ENCODE measurements at regions not wholly inside any gene's neighbourhood (a gene's known extent, or its start where the extent isn't known, plus 50 kb on each side); places are given as distances from the start of the nearest gene placed in this dataset. TPM values are rescaled to one million over a fixed set of nuclear protein-coding genes. Genes with fewer than 3 reads are reported as not detected.

GRCh38 chr14:65354715-65355114 is 57.8 kb upstream of the FUT8 start:
- no peak for DNase-seq
- no peak overlapping the region for H3K4me3 Mint-ChIP-seq
- peak overlapping the region; percentile 50 for H3K27ac Mint-ChIP-seq
- H3K36me3 Mint-ChIP-seq, result peaks cover 40% of the 10 kb centered on the region
- POLR2A ChIA-PET, result interaction anchor here (0.8 kb wide), 1 partner anchor 11 kb away, joined by 7 read pairs; no protein-coding TSS in a partner anchor
- no peak for ATAC-seq (ENCODE audit: low read depth)
- peaks cover 57% of the 10 kb centered on the region for H3K4me1 Mint-ChIP-seq
- no peaks in the 10 kb centered on the region for H3K9me3 Mint-ChIP-seq
- H3K27me3 Mint-ChIP-seq, result no peaks in the 10 kb centered on the region

- Mint-ChIP-seq H3K36me3 (peaks cover 46% of the 10 kb centered on the region), H3K4me3 (peak overlapping the region; percentile 50), H3K27me3 (no peaks in the 10 kb centered on the region), H3K27ac (peak overlapping the region; percentile 60), H3K4me1 (peaks cover 52% of the 10 kb centered on the region), H3K9me3 (no peaks in the 10 kb centered on the region)
- DNase-seq (peak; percentile 38), ATAC-seq (ENCODE audit: low read depth) (peak; percentile 50)
- POLR2A ChIA-PET, result interaction anchor here (1.2 kb wide), 1 partner anchor 151 kb away, joined by 3 read pairs; no protein-coding TSS in a partner anchor
These were observed 56.1 kb upstream of the FUT8 start for GRCh38 chr14:65356327-65356836.

GRCh38 chr14:65357113-65357512 is 55.4 kb upstream of the FUT8 start:
- H3K36me3 Mint-ChIP-seq, result peaks cover 50% of the 10 kb centered on the region
- H3K27me3 Mint-ChIP-seq, result no peaks in the 10 kb centered on the region
- POLR2A ChIA-PET, result interaction anchor here (1.2 kb wide), 1 partner anchor 152 kb away, joined by 3 read pairs; no protein-coding TSS in a partner anchor
- ATAC-seq (ENCODE audit: low read depth) (no peak), DNase-seq (no peak)
- H3K4me1 Mint-ChIP-seq, result peaks cover 52% of the 10 kb centered on the region
- H3K4me3 Mint-ChIP-seq, result peak overlapping the region; percentile 10
- H3K9me3 Mint-ChIP-seq, result no peaks in the 10 kb centered on the region
- peak overlapping the region; percentile 60 for H3K27ac Mint-ChIP-seq

- Mint-ChIP-seq H3K9me3 (no peaks in the 10 kb centered on the region), H3K27ac (peak overlapping the region; percentile 4), H3K27me3 (no peaks in the 10 kb centered on the region), H3K4me3 (no peak overlapping the region), H3K36me3 (peaks cover 53% of the 10 kb centered on the region), H3K4me1 (peaks cover 51% of the 10 kb centered on the region)
- DNase-seq (no peak), ATAC-seq (ENCODE audit: low read depth) (no peak)
- POLR2A ChIA-PET, result interaction anchor here (1.2 kb wide), 1 partner anchor 152 kb away, joined by 3 read pairs; no protein-coding TSS in a partner anchor
These were observed 54.8 kb upstream of the FUT8 start for GRCh38 chr14:65357689-65358088.

- Mint-ChIP-seq H3K4me1 (peaks cover 45% of the 10 kb centered on the region), H3K9me3 (no peaks in the 10 kb centered on the region), H3K4me3 (no peak overlapping the region), H3K27me3 (no peaks in the 10 kb centered on the region), H3K27ac (no peak overlapping the region), H3K36me3 (peaks cover 54% of the 10 kb centered on the region)
- no peak for ATAC-seq (ENCODE audit: low read depth)
- no peak for DNase-seq
- POLR2A ChIA-PET, result interaction anchor here (0.6 kb wide), 1 partner anchor 9 kb away, joined by 4 read pairs; no protein-coding TSS in a partner anchor
These were observed 53.0 kb upstream of the FUT8 start for GRCh38 chr14:65359503-65359902.

GRCh38 chr14:65360144-65360784 is 52.3 kb upstream of the FUT8 start:
- H3K9me3 Mint-ChIP-seq, result no peaks in the 10 kb centered on the region
- ATAC-seq (ENCODE audit: low read depth) (no peak), DNase-seq (no peak)
- H3K4me1 Mint-ChIP-seq, result peaks cover 44% of the 10 kb centered on the region
- H3K36me3 Mint-ChIP-seq, result peaks cover 61% of the 10 kb centered on the region
- no peak overlapping the region for H3K4me3 Mint-ChIP-seq
- no peaks in the 10 kb centered on the region for H3K27me3 Mint-ChIP-seq
- POLR2A ChIA-PET, result interaction anchor here (0.6 to 0.7 kb wide), 3 partner anchors 15 to 103 kb away, joined by 3 to 4 read pairs (median 4); no protein-coding TSS in a partner anchor
- H3K27ac Mint-ChIP-seq, result no peak overlapping the region

- Mint-ChIP-seq H3K36me3 (peaks cover 55% of the 10 kb centered on the region), H3K9me3 (no peaks in the 10 kb centered on the region)
- POLR2A ChIA-PET, result no interaction called here
These were observed 50.6 kb upstream of the FUT8 start for GRCh38 chr14:65361920-65362319.

More at GRCh38 chr14:65361920-65362319, 50.6 kb upstream of the FUT8 start:
- Mint-ChIP-seq H3K4me1 (peaks cover 29% of the 10 kb centered on the region), H3K27ac (no peak overlapping the region), H3K27me3 (no peaks in the 10 kb centered on the region), H3K4me3 (no peak overlapping the region)
- ATAC-seq (ENCODE audit: low read depth) (no peak), DNase-seq (no peak)

Small RNAs in the stretch of these regions (microRNA-seq; reads per million reads assigned to microRNA genes)
- gene MIR4708, result not detected

All from activated naive CD8-positive, alpha-beta T cell treated with anti-CD3 and anti-CD28 coated beads, Interleukin-2, amount 10 ng/mL, durations not matched to agents 7 days and 5 days (primary cell).